ENCODE measurements at regions not wholly inside any gene's neighbourhood (a gene's known extent, or its start where the extent isn't known, plus 50 kb on each side); places are given as distances from the start of the nearest gene placed in this dataset.

DNA sequence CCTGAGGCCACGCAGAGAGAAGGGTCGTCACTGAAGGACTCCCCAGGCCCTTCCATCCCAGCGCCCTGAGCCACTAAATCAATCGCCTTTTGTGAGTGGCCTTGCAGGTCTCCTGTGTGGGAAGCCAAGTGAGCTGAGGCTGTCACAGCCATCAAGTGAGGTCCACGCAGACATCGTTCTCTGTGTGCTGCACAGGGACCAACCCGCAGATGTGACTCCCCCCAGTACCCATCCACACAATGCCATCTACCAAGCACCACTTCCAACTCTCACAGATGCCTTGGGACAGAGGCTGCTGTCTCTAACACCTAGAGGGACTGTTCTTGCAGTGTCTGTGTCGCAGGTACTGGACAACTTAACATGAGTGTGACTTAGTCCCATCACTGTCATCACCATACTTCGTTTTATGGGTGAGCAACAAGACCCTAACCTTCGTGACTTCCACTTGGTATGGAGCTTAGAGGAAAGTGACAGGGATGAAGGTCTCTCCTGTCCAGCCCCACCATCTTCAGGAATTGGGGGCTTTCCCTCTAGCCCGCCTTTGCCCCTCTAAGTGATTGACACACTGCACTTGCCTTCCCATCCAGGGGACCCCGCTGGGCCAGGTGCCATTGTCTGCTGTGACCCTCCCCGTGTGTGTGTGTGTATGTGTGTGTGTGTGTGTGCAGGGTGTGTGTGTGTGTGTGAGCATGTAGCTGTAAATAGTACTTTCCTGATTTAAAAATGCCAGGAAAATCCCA is 51.4 kb upstream of the TMEM72 start:
- DNase-seq = no peak

DNA sequence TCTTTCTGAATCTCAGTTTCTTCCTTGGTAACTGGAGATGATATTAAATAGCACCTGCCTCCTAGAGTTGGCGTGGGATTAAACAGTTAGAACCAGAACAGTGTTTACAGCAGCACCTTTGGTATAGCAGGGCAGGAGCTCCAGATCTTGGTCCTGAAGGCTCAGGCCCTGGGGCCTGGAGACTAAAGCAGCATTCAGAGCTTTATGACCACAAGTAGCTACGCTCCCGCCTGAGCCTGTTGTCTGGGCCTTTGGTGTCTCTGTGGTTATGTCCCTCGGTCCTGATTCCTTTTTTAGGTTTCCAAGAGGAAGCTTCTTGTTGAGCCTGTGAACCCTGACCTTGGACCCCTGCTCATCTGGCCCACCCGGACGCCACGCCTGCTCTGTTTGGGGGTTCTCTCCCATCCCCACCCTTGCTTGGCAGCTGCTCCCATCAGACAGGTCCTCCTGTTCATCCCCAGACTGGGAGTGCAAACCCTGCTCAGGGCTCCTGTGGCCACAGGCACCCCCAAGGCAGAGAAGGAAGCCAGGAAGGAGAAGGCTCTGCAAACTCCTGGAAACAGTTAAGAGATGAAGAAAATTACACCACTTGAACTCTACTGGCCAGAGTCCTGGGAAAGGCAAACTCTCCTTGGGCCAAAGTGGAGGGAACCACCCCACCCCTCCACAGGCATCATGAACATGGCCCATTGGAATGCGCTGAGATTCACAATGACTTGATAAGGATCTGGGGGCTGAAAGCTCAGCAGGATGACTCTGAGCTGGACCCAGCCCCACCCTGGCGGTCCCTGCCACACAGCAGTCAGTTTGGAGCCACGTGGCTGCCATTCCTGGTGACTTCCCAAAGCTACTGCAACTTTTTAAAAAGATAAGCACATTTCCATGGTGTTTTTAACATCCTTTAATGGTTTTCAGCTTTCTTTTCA is 50.1 kb upstream of the TMEM72 start:
- DNase-seq = no peak
